Epithelial cell of esophagus (primary cell): ENCODE measurements at regions not wholly inside any gene's neighbourhood (a gene's known extent, or its start where the extent isn't known, plus 50 kb on each side); places are given as distances from the start of the nearest gene placed in this dataset.

Source experiments
- DNase-seq: peaks from one replicate; pipeline ENCODE4 v3.0.0; 2010; ENCODE audit warnings: low read depth
- H3K4me3 ChIP-seq: 2 replicates; pipeline ENCODE4 v1.5.1; 2011; ENCODE audit warnings: mild to moderate bottlenecking, low read length, control low read depth
- TF ChIP-seq, protein P1 (sequence below): IDR thresholded peaks from 2 replicates; pipeline ENCODE4 v1.5.1; 2011; ENCODE audit warnings: low read depth, mild to moderate bottlenecking, low read length, control low read depth, inconsistent platforms; ENCODE audit not compliant: insufficient read depth; ENCODE audit errors: missing control alignments

DNA sequence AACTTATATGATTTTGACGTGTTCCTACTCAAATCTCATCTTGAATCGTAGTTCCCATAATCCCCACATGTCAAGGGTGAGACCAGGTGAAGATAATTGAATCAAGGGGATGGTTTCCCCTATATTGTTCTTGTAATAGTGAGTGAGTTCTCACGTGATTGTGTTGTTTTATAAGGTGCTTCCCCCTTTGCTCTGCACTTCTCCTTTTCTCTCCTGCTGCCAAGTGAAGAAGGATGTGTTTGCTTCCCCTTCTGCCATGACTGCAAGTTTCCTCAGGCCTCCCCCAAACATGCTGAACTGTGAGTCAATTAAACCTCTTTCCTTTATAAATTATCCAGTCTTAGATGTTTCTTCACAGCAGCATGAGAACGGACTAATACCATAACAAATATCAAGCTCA lies 83.2 kb downstream of the MANEA start:
- H3K4me3 ChIP-seq = no peak overlapping the region
- TF ChIP-seq, protein P1, sequence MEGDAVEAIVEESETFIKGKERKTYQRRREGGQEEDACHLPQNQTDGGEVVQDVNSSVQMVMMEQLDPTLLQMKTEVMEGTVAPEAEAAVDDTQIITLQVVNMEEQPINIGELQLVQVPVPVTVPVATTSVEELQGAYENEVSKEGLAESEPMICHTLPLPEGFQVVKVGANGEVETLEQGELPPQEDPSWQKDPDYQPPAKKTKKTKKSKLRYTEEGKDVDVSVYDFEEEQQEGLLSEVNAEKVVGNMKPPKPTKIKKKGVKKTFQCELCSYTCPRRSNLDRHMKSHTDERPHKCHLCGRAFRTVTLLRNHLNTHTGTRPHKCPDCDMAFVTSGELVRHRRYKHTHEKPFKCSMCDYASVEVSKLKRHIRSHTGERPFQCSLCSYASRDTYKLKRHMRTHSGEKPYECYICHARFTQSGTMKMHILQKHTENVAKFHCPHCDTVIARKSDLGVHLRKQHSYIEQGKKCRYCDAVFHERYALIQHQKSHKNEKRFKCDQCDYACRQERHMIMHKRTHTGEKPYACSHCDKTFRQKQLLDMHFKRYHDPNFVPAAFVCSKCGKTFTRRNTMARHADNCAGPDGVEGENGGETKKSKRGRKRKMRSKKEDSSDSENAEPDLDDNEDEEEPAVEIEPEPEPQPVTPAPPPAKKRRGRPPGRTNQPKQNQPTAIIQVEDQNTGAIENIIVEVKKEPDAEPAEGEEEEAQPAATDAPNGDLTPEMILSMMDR = no peak
- no peak for DNase-seq

DNA sequence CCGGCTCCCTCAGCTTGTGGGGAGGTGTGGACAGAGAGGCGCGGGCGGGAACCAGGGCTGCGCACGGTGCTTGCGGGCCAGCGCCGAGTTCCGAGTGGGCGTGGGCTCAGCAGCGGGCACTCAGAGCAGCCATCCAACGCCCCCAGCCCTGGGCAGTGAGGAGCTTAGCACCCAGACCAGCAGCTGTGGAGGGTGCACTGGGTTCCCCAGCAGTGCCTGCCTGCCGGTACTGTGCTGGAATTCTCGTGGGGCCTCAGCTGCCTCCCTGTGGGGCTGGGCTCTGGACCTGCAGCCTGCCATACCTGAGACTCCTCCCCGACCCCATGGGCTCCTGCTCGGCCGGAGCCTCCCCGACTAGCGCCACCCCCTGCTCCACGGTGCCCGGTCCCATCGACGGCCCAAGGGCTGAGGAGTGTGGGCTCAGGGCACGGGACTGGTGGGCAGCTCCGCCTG lies 92.7 kb downstream of the MANEA start:
- TF ChIP-seq, protein P1 = no peak
- H3K4me3 ChIP-seq = no peak overlapping the region
- no peak for DNase-seq

DNA sequence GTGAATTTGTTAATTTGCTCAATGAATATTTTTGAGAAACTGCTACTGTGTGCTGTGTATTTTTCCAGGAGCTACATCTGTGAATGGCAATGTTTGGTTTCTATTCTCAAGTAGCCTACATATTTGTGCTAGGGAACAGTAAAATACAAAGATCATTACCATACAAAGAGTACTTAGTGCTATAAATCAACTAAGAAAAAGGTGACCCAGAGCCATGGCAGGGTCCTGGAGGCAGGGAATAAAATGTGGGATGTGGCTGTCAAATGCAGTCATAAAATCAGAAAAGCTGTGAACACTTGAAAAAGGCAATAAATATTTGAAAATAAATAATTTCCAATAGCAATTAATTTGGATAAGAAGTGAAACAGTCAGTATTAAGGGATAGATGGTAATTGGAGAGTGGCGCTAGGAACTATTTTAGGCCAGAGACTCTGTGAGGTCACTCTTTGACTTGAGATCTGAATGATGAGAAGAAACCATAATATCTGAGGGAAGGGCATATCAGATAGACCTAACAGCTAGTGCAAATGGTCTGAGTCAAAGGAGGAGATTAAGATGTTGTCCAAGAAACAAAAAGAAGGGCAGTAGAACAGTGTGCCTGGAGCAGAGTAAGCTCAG lies 98.8 kb downstream of the MANEA start:
- no peak for DNase-seq
- no peak overlapping the region for H3K4me3 ChIP-seq
- TF ChIP-seq, protein P1 = no peak

DNA sequence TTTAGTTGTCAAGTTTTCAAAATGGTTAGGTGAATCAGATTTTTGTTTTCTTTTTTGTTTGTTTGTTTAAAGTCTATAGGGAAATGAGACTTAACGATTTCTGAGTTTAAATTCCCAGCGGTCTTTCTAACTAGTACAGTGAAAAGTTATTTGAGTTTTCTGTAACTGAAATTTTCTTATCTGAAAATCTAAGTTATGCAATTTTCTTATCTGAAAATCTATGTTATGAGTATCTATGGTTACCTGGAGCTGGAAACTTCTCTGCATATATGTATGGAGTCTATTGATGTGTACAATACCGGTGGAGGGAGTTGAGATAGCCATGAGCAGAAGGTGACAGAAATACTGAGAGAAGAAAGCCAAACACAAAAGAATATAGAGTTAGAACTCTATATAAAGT lies 102.6 kb downstream of the MANEA start:
- no peak overlapping the region for H3K4me3 ChIP-seq
- TF ChIP-seq, protein P1 = no peak
- no peak for DNase-seq

DNA sequence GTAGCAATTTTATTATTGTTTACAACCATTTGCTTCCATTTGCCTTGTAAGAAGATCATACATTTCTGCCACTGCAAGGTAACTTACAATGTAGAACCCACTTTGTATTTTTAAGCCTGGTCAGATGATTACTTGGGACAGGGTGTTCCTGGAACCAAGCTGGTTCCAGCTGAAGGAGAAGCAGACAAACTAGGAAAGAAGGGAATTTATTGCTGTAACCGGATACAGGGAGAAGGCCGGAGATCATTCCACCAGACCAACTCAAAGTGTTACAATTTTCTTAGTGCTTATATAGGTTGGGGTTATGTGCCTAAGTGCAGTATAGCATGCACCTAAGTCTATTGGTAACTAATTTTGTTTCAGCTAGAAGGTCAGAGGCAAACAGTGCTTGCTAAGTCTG lies 104.4 kb downstream of the MANEA start:
- no peak overlapping the region for H3K4me3 ChIP-seq
- TF ChIP-seq, protein P1 = no peak
- no peak for DNase-seq

DNA sequence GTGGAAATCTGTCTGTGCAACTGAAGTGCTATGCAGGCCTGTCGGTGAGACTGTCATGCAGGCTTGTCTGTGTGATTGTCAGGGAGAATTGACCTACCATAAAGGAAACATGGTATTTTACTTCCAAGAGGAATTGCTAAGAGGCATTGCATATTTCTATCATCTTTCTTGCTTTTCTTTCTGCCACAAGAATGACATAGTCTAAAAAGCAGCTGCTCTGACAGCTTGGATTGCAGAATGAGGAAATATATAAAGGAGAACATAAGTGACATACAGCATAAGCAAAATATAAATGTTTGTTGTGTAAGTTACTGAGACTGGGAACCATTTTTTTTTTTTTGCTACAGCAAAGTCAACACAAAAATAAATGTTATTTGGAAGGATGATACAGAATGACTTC lies 105.1 kb downstream of the MANEA start:
- no peak overlapping the region for H3K4me3 ChIP-seq
- DNase-seq = no peak
- TF ChIP-seq, protein P1 = no peak

DNA sequence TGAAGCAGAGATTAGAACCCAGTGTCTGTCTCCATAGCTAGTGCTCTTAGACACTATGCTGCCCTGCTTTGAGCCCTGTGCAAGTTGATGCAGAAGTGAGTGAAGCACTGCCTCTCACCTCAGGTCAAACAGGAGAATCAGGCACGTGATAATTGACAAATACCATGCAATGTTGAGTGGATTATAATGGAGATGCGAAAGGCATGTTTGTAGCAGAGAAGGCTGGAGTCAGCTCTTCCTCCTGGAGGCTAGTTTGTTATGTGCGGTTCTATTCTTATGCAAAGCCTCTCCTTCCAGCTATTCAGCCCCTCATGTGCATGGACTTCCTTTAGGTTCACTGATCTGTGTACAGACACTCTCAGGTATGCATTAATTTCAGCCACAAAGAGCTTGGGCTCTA lies 108.5 kb downstream of the MANEA start:
- no peak for DNase-seq
- TF ChIP-seq, protein P1 = no peak
- no peak overlapping the region for H3K4me3 ChIP-seq
